ENCODE measurements at regions not wholly inside any gene's neighbourhood (a gene's known extent, or its start where the extent isn't known, plus 50 kb on each side); places are given as distances from the start of the nearest gene placed in this dataset.

DNA sequence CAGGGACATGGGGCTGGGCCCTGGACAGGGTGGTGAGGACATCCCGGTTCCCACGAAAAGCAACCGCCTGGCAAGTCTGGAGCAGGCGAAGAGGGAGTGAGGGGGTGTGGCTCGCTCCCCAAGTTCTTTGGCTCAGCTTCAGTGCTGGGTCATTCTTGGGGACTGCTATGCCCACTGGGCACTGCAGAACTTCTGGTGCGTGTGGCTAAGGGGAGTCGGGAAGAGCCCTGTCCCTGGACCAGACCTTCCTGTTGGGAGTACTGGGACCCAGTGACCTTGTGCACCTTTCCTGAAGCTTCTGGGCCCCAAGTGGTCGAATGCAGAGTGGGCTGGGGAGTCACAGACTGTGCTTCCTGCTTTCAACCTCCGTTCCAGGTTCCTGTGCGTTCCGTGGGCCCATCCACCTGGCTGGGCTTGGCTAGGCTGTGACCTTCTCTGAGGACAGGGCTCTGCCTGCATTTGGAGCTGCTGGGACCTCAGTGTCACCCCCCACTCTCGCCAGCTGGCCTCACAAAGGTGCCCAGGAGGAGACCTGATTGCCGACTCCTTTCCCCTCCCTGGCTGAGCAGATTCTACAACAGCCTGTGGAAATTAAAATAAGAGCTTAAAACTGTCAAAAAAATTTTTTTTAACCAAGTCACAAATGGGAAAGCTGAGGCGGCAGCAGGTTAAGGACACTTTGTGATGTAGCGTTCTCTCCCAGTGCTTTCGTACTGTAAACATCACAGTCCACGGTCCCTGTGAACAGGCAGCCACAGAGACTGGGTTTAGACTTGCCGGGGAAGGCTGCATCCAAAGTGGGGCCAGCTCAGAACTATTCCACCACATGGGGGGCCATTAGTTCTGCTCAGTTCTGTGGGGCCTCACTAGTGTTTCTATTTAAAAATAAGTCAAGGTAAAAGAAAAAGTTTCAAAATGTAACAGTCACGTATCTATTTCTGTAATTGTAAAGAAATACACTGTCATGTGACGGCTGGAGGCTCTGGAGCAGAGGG is 63.8 kb upstream of the WNT7B start:
- no peaks in the 10 kb centered on the region for H3K27me3 ChIP-seq (ENCODE audit: control insufficient read depth in 5 of 5, insufficient read depth in 4 of 5, low read length in 5 of 5)
- H3K27ac ChIP-seq (ENCODE audit: low read depth, low read length), result peak overlapping the region; percentile 54
- no peaks in the 10 kb centered on the region for H3K9me3 ChIP-seq (ENCODE audit: control insufficient read depth in 5 of 5, low read length in 5 of 5)
- peaks cover 9 to 75% (median 53%) of the 10 kb centered on the region in 5 donors for H3K4me1 ChIP-seq (ENCODE audit: control insufficient read depth in 5 of 5, insufficient read depth in 5 of 5, low read length in 5 of 5)
- no peaks in the 10 kb centered on the region for H3K36me3 ChIP-seq (ENCODE audit: control insufficient read depth in 5 of 5, insufficient read depth in 5 of 5, low read length in 5 of 5)
- H3K9ac ChIP-seq (ENCODE audit: low read length in 5 of 5), result peak overlapping the region in 1 of 5 donors; percentile 41
- no peak overlapping the region for H3K4me3 ChIP-seq (ENCODE audit: low read depth in 1 of 5, low read length in 5 of 5)

DNA sequence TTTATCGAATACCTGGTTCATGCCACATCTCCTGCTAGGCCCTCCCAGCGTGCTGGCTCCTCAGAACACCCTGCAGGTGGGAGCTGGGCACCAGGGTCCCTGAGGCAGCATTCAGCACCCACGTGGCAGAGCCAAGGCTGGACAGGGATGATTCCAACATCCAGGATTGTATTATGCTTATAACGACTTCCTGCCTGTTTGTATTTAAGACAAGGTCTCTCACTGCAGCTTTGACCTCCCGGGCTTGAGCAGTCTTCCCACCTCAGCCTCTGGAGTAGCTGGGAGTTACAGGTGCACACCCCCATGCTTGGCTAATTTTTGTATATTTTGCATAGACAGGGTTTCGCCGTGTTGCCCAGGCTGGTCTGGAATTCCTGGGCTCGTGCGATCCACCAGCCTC is 64.7 kb upstream of the WNT7B start:
- no peaks in the 10 kb centered on the region for H3K9me3 ChIP-seq (ENCODE audit: control insufficient read depth in 5 of 5, low read length in 5 of 5)
- H3K27me3 ChIP-seq (ENCODE audit: control insufficient read depth in 5 of 5, insufficient read depth in 4 of 5, low read length in 5 of 5), result no peaks in the 10 kb centered on the region
- peak overlapping the region in 2 of 5 donors; percentile 26 to 41 for H3K9ac ChIP-seq (ENCODE audit: low read length in 5 of 5)
- H3K4me3 ChIP-seq (ENCODE audit: low read depth in 1 of 5, low read length in 5 of 5), result no peak overlapping the region
- H3K4me1 ChIP-seq (ENCODE audit: control insufficient read depth in 5 of 5, insufficient read depth in 5 of 5, low read length in 5 of 5), result peaks cover 10 to 77% (median 56%) of the 10 kb centered on the region in 5 donors
- peak overlapping the region; percentile 54 for H3K27ac ChIP-seq (ENCODE audit: low read depth, low read length)
- no peaks in the 10 kb centered on the region for H3K36me3 ChIP-seq (ENCODE audit: control insufficient read depth in 5 of 5, insufficient read depth in 5 of 5, low read length in 5 of 5)

DNA sequence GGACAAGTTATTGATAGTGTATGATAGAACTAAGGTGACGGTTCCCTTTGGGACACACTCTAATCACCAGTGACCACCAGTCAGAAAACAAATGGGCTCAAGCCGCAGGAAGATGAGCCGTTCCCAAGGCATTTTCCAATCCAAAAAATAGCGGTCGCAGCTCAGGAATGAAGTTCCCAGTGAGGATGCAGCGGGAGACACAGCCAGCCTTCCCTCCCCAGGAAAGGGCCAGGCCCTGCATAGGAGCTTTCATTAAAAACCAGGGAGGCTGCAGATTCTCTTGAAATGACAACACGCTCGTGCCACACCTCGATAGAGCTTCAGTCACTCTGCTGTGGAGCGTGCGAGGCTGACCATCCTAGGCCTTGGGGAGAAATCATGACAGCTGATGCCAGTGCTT is 65.8 kb upstream of the WNT7B start:
- Histone ChIP-seq H3K36me3 (ENCODE audit: control insufficient read depth in 5 of 5, insufficient read depth in 5 of 5, low read length in 5 of 5) (no peaks in the 10 kb centered on the region), H3K4me3 (ENCODE audit: low read depth in 1 of 5, low read length in 5 of 5) (peak overlapping the region in 4 of 5 donors; percentile 10 to 49 (median 33)), H3K4me1 (ENCODE audit: control insufficient read depth in 5 of 5, insufficient read depth in 5 of 5, low read length in 5 of 5) (peaks cover 16 to 82% (median 59%) of the 10 kb centered on the region in 5 donors), H3K9me3 (ENCODE audit: control insufficient read depth in 5 of 5, low read length in 5 of 5) (no peaks in the 10 kb centered on the region), H3K27me3 (ENCODE audit: control insufficient read depth in 5 of 5, insufficient read depth in 4 of 5, low read length in 5 of 5) (no peaks in the 10 kb centered on the region), H3K9ac (ENCODE audit: low read length in 5 of 5) (peak overlapping the region in 4 of 5 donors; percentile 26 to 93 (median 75)), H3K27ac (ENCODE audit: low read depth, low read length) (peak overlapping the region; percentile 96)

DNA sequence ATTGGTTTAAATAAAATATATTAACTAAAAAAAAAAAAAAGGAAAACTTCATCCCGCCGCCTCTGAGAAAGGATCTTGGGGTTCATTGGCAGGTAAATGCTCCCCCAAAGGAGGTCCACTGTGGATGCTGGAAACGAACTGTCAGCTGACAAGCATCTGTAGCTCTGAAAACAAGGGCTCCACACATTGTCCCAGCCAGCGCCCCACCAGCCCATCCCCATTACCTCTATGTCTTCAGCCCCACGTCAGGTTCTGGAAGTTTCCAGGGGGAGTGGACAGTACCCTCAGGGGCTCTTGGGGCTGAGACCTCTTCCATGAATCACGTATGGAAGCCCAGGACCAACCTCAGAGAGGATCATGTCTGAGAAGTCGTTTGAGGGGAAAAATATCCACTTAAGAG is 66.4 kb upstream of the WNT7B start:
- peak overlapping the region; percentile 96 for H3K27ac ChIP-seq (ENCODE audit: low read depth, low read length)
- peak overlapping the region; percentile 17 to 82 (median 72) for H3K4me3 ChIP-seq (ENCODE audit: low read depth in 1 of 5, low read length in 5 of 5)
- peak overlapping the region; percentile 58 to 95 (median 93) for H3K9ac ChIP-seq (ENCODE audit: low read length in 5 of 5)
- H3K27me3 ChIP-seq (ENCODE audit: control insufficient read depth in 5 of 5, insufficient read depth in 4 of 5, low read length in 5 of 5), result no peaks in the 10 kb centered on the region
- H3K36me3 ChIP-seq (ENCODE audit: control insufficient read depth in 5 of 5, insufficient read depth in 5 of 5, low read length in 5 of 5), result no peaks in the 10 kb centered on the region
- H3K4me1 ChIP-seq (ENCODE audit: control insufficient read depth in 5 of 5, insufficient read depth in 5 of 5, low read length in 5 of 5), result peaks cover 18 to 83% (median 61%) of the 10 kb centered on the region in 5 donors
- H3K9me3 ChIP-seq (ENCODE audit: control insufficient read depth in 5 of 5, low read length in 5 of 5), result no peaks in the 10 kb centered on the region

DNA sequence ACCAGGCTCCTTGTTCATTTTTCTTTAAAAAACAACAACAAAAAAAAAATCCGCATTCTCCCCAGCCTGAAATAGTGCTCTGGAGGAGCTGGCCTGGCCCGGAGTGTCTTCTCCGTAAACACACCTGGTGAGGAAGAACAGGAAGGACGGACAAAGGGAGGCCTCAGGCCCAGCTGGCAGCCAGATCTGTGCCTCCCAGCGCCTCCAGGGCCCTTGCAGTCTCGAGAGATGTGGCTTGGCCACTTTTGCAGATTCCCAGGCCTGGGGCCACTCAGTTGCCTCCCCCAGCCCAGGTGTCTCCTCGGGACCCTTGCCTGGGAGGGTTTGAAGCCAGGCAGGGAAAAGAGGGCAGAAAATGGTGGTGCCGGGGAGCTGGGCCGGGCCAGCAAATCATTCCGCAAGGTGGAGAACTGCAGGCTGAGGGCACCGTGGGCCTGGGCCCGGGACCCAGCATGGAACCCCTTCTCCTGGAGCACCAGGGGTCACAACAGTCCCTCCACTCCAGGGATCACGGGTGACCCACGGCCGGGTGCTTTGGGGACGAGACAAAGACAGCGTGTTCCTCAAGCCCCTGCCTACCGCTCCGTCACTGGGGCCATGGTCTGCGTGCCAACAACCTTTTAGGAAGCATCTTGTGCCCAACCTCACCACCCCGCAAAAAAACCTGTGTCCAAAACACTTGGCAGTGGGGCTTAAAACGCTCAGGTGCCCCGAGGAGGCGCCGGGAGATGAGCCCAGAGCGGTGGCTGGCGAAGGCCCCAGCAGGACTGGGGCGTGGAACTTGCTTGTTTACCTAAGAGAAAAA is 67.1 kb upstream of the WNT7B start:
- Histone ChIP-seq H3K36me3 (ENCODE audit: control insufficient read depth in 5 of 5, insufficient read depth in 5 of 5, low read length in 5 of 5) (no peaks in the 10 kb centered on the region), H3K9ac (ENCODE audit: low read length in 5 of 5) (peak overlapping the region; percentile 58 to 95 (median 93)), H3K4me3 (ENCODE audit: low read depth in 1 of 5, low read length in 5 of 5) (peak overlapping the region; percentile 64 to 82 (median 72)), H3K4me1 (ENCODE audit: control insufficient read depth in 5 of 5, insufficient read depth in 5 of 5, low read length in 5 of 5) (peaks cover 18 to 81% (median 68%) of the 10 kb centered on the region in 5 donors), H3K9me3 (ENCODE audit: control insufficient read depth in 5 of 5, low read length in 5 of 5) (no peaks in the 10 kb centered on the region), H3K27ac (ENCODE audit: low read depth, low read length) (peak overlapping the region; percentile 96), H3K27me3 (ENCODE audit: control insufficient read depth in 5 of 5, insufficient read depth in 4 of 5, low read length in 5 of 5) (no peaks in the 10 kb centered on the region)

DNA sequence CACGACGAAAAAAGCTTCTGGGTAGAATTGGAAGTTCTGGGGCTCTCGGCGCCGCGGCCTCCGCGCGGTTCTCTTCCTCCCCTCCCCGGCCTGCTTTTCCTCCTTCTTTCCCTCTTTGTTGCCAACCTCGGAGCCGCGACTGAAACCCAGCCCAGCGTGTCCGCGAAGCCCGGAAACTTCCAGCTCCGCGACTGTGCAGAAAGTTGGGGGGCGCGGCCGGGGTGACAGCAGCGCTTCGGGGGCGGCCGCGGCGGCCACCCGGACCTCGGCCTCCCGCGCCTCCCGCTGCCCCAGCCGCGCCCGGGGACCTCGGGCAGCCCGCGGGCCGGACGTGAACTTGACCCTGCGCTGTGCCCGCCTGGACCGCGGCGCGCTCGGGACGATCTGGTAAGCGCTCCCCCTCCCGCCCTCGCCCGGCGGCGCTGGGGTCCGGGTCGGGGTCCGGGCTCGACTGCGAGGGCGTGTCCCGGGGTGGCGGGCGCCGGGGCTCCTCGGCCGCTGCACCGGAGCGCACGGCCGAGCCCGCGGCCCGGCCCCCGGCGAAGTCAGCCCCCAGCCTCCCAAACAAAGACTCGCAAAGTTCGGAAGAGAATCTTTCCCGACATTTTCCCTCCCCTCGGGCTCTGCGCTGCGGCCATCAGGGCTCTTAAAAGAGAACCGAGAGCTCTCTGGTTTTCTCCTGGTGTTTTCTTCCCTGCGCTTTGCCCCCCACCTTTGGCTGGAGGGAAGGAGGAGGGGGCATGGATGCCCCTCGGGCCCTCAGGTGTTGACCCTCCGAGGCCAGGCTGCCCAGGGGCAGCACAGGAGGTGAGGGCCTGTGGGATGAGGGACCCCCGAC is 67.9 kb upstream of the WNT7B start:
- peaks cover 0 to 3% (median 1%) of the 10 kb centered on the region in 5 donors for H3K36me3 ChIP-seq (ENCODE audit: control insufficient read depth in 5 of 5, insufficient read depth in 5 of 5, low read length in 5 of 5)
- H3K27me3 ChIP-seq (ENCODE audit: control insufficient read depth in 5 of 5, insufficient read depth in 4 of 5, low read length in 5 of 5), result no peaks in the 10 kb centered on the region
- H3K9me3 ChIP-seq (ENCODE audit: control insufficient read depth in 5 of 5, low read length in 5 of 5), result no peaks in the 10 kb centered on the region
- H3K27ac ChIP-seq (ENCODE audit: low read depth, low read length), result peak overlapping the region; percentile 96
- H3K9ac ChIP-seq (ENCODE audit: low read length in 5 of 5), result peak overlapping the region; percentile 58 to 95 (median 93)
- H3K4me1 ChIP-seq (ENCODE audit: control insufficient read depth in 5 of 5, insufficient read depth in 5 of 5, low read length in 5 of 5), result peaks cover 18 to 80% (median 70%) of the 10 kb centered on the region in 5 donors
- peak overlapping the region; percentile 65 to 82 (median 74) for H3K4me3 ChIP-seq (ENCODE audit: low read depth in 1 of 5, low read length in 5 of 5)

DNA sequence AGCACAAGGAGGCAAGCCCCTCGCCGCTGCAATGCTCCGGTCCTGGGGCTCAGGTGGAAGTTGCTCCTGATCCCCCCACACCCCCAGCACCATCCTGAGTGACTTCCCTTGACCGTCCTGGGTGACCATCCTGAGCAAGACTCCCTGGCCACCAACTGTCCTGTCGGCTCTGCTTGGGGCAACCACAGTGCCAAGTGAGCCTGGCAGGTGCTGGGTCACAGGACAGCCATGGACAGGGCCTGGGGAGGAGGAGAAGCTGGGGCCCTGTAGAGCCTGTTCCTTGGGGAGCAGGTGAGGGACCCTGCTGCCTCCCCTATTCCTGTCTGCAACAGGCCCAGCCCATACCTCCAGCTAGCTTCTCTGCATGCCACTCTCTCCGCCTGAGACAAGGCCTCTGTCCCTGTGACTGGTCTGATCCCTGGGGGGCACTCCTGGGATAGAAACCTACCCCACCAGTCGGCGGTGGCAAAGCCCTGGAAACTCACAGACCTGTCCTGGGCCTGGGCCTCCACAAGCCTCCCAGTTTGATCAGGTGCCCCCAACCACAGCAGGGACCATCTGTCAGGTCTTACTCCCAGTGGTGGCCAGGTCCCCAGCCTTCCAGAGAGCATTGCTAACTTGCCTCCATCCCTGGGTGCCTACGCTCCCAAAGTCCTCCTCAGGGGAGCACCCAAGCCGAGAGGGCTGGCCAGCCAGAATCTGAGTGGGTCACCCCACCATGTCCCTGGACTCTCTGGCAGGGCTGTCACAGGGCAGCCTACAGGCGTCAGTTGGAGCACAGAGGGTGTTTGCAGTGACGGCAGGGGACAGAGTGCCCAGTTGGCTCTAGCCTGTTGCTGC is 68.7 kb upstream of the WNT7B start:
- peak overlapping the region; percentile 87 for H3K27ac ChIP-seq (ENCODE audit: low read depth, low read length)
- no peaks in the 10 kb centered on the region for H3K27me3 ChIP-seq (ENCODE audit: control insufficient read depth in 5 of 5, insufficient read depth in 4 of 5, low read length in 5 of 5)
- H3K4me3 ChIP-seq (ENCODE audit: low read depth in 1 of 5, low read length in 5 of 5), result peak overlapping the region; percentile 65 to 82 (median 74)
- H3K36me3 ChIP-seq (ENCODE audit: control insufficient read depth in 5 of 5, insufficient read depth in 5 of 5, low read length in 5 of 5), result peaks cover 0 to 10% (median 6%) of the 10 kb centered on the region in 5 donors
- H3K9ac ChIP-seq (ENCODE audit: low read length in 5 of 5), result peak overlapping the region; percentile 58 to 95 (median 92)
- H3K4me1 ChIP-seq (ENCODE audit: control insufficient read depth in 5 of 5, insufficient read depth in 5 of 5, low read length in 5 of 5), result peaks cover 18 to 84% (median 78%) of the 10 kb centered on the region in 5 donors
- H3K9me3 ChIP-seq (ENCODE audit: control insufficient read depth in 5 of 5, low read length in 5 of 5), result no peaks in the 10 kb centered on the region

DNA sequence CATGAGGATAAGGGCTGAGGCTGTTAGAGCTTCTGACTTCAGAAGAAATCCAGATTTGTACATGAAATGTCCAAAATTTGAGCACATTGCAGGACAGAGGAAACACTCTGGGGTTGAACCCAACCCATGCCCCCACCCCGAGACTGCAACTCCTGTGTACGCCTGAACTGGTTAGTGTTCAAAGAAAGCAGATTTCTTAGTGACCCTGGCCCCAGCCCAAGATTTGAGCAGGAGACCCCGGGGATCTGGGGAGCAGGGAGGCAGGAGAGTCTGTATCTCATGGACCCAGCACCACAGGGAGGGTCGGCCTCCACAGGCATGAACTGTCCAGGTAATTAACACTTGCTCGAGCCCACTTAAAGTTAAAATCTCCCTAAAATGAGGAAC is 69.3 kb upstream of the WNT7B start:
- Histone ChIP-seq H3K4me3 (ENCODE audit: low read depth in 1 of 5, low read length in 5 of 5) (peak overlapping the region; percentile 65 to 82 (median 74)), H3K27me3 (ENCODE audit: control insufficient read depth in 5 of 5, insufficient read depth in 4 of 5, low read length in 5 of 5) (no peaks in the 10 kb centered on the region), H3K27ac (ENCODE audit: low read depth, low read length) (peak overlapping the region; percentile 87), H3K9me3 (ENCODE audit: control insufficient read depth in 5 of 5, low read length in 5 of 5) (no peaks in the 10 kb centered on the region), H3K9ac (ENCODE audit: low read length in 5 of 5) (peak overlapping the region; percentile 58 to 95 (median 90)), H3K36me3 (ENCODE audit: control insufficient read depth in 5 of 5, insufficient read depth in 5 of 5, low read length in 5 of 5) (peaks cover 0 to 15% (median 9%) of the 10 kb centered on the region in 5 donors), H3K4me1 (ENCODE audit: control insufficient read depth in 5 of 5, insufficient read depth in 5 of 5, low read length in 5 of 5) (peaks cover 20 to 85% (median 84%) of the 10 kb centered on the region in 5 donors)

All from subcutaneous abdominal adipose tissue (tissue), 5 donors.